Naive thymus-derived CD4-positive, alpha-beta T cell (primary cell): ENCODE measurements at regions not wholly inside any gene's neighbourhood (a gene's known extent, or its start where the extent isn't known, plus 50 kb on each side); places are given as distances from the start of the nearest gene placed in this dataset.

Experiments used
- ATAC-seq: fragments of 150-1000 bp; cut with Tn5 transposase; 2 replicates; pipeline ENCODE4 v1.10.0; 2021; ENCODE audit warnings: mild to moderate bottlenecking, moderate library complexity
- CTCF ChIA-PET: fragments of 350-600 bp; sonication (Branson Sonifier 250); formaldehyde crosslinking; loops from one replicate; lab custom pipeline; 2021; ENCODE audit warnings: antibody characterized with exemption; lab: Charles Lee
- POLR2A ChIA-PET: fragments of 350-600 bp; sonication (Branson Sonifier 250); formaldehyde crosslinking; loops from one replicate; lab custom pipeline; 2021; ENCODE audit warnings: antibody characterized with exemption, inconsistent platforms; lab: Charles Lee
- DNase-seq, 9 donors: peaks; one replicate each; pipeline versions ENCODE4 v3.0.0 to v3.0.0-alpha.2; 2020 to 2022; ENCODE audit warnings: mixed read lengths in 1 of 9
- H3K27ac ChIP-seq: one replicate; pipeline ENCODE4 v1.7.0; 2013; ENCODE audit warnings: mild to moderate bottlenecking, low read depth, low read length, moderate library complexity
- H3K27me3 ChIP-seq, 2 donors: one replicate each; pipeline ENCODE4 v1.7.0; 2013; ENCODE audit warnings: low read length in 2 of 2, mild to moderate bottlenecking in 2 of 2, moderate library complexity in 2 of 2; ENCODE audit not compliant: control insufficient read depth in 2 of 2, insufficient read depth in 2 of 2
- H3K36me3 ChIP-seq, 3 experiments: 1 replicate in 2 of 3; 2 replicates in 1 of 3; pipeline ENCODE4 v1.7.0; 2013; ENCODE audit warnings: low read length in 3 of 3, mild to moderate bottlenecking in 3 of 3, moderate library complexity in 1 of 3; ENCODE audit not compliant: insufficient read depth in 3 of 3, control insufficient read depth in 2 of 3
- H3K4me1 ChIP-seq, 2 donors: one replicate each; pipeline ENCODE4 v1.7.0; 2013; ENCODE audit warnings: low read length in 2 of 2, mild to moderate bottlenecking in 2 of 2, moderate library complexity in 1 of 2; ENCODE audit not compliant: control insufficient read depth in 2 of 2, insufficient read depth in 2 of 2
- H3K4me3 ChIP-seq: 2 replicates; pipeline ENCODE4 v1.7.0; 2013; ENCODE audit warnings: mild to moderate bottlenecking, low read length
- H3K9me3 ChIP-seq, 3 experiments: 1 replicate in 2 of 3; 2 replicates in 1 of 3; pipeline ENCODE4 v1.7.0; 2013; ENCODE audit warnings: low read length in 3 of 3; ENCODE audit not compliant: control insufficient read depth in 2 of 3
- H3K27ac Mint-ChIP-seq, 9 donors: one replicate each; pipeline ENCODE4 v1.8.0; 2020 to 2022; ENCODE audit warnings: mixed read lengths in 9 of 9, mild to moderate bottlenecking in 8 of 9, moderate library complexity in 5 of 9, inconsistent platforms in 2 of 9
- H3K27me3 Mint-ChIP-seq, 5 donors: one replicate each; pipeline ENCODE4 v1.8.0; 2021 to 2022; ENCODE audit warnings: mixed read lengths in 5 of 5, mild to moderate bottlenecking in 1 of 5
- H3K36me3 Mint-ChIP-seq, 5 donors: one replicate each; pipeline ENCODE4 v1.8.0; 2020 to 2022; ENCODE audit warnings: mixed read lengths in 5 of 5, mild to moderate bottlenecking in 3 of 5, inconsistent platforms in 1 of 5
- H3K4me1 Mint-ChIP-seq, 7 donors: one replicate each; pipeline ENCODE4 v1.8.0; 2020 to 2022; ENCODE audit warnings: mixed read lengths in 7 of 7, mild to moderate bottlenecking in 3 of 7, inconsistent platforms in 1 of 7
- H3K4me3 Mint-ChIP-seq, 10 donors: one replicate each; pipeline ENCODE4 v1.8.0; 2020 to 2022; ENCODE audit warnings: mild to moderate bottlenecking in 10 of 10, mixed read lengths in 10 of 10, moderate library complexity in 6 of 10, inconsistent platforms in 2 of 10
- H3K9me3 Mint-ChIP-seq, 11 donors: one replicate each; pipeline ENCODE4 v1.8.0; 2020 to 2022; ENCODE audit warnings: mixed read lengths in 11 of 11, mild to moderate bottlenecking in 4 of 11, inconsistent platforms in 1 of 11, moderate library complexity in 1 of 11
- intact Hi-C, 2 donors: fragments of 100-400 bp; cut with micrococcal nuclease; formaldehyde crosslinking; loops; one replicate each; pipeline ENCODE4 v1.15.1; 2023

- CTCF ChIA-PET = interaction anchor here (0.6 to 0.7 kb wide), 2 partner anchors 27 to 317 kb away, joined by 3 read pairs; no protein-coding TSS in a partner anchor
- ATAC-seq = no peak
Measured at GRCh38 chr3:4147556-4148118, 155.5 kb upstream of the SETMAR start.

GRCh38 chr3:4149296-4149695 lies 153.9 kb upstream of the SETMAR start:
- Mint-ChIP-seq H3K36me3 (peaks cover 0 to 8% (median 0%) of the 10 kb centered on the region in 5 donors), H3K27ac (no peak overlapping the region), H3K9me3 (peaks cover 0 to 5% (median 0%) of the 10 kb centered on the region in 11 donors), H3K4me3 (no peak overlapping the region), H3K4me1 (no peaks in the 10 kb centered on the region), H3K27me3 (no peaks in the 10 kb centered on the region)
- Histone ChIP-seq H3K27ac (no peak overlapping the region), H3K27me3 (no peaks in the 10 kb centered on the region), H3K4me3 (no peak overlapping the region), H3K36me3 (no peaks in the 10 kb centered on the region), H3K4me1 (no peaks in the 10 kb centered on the region), H3K9me3 (no peaks in the 10 kb centered on the region)
- CTCF ChIA-PET = no interaction called here
- DNase-seq (no peak), ATAC-seq (no peak)
- intact Hi-C loops = no loop called here
- POLR2A ChIA-PET = interaction anchor here (0.7 kb wide), 1 partner anchor 8 kb away, joined by 3 read pairs; no protein-coding TSS in a partner anchor

More at GRCh38 chr3:4147556-4148118, 155.5 kb upstream of the SETMAR start:
- POLR2A ChIA-PET = no interaction called here
- no peak overlapping the region for H3K27ac ChIP-seq
- no peaks in the 10 kb centered on the region for H3K27me3 ChIP-seq
- no peak overlapping the region for H3K27ac Mint-ChIP-seq
- H3K9me3 ChIP-seq = no peaks in the 10 kb centered on the region
- peaks cover 0 to 5% (median 0%) of the 10 kb centered on the region in 11 donors for H3K9me3 Mint-ChIP-seq
- H3K36me3 Mint-ChIP-seq = peaks cover 0 to 8% (median 0%) of the 10 kb centered on the region in 5 donors
- intact Hi-C loops = no loop called here
- DNase-seq = no peak
- no peak overlapping the region for H3K4me3 Mint-ChIP-seq
- no peak overlapping the region for H3K4me3 ChIP-seq
- no peaks in the 10 kb centered on the region for H3K4me1 ChIP-seq
- no peaks in the 10 kb centered on the region for H3K4me1 Mint-ChIP-seq
- H3K36me3 ChIP-seq = no peaks in the 10 kb centered on the region
- no peaks in the 10 kb centered on the region for H3K27me3 Mint-ChIP-seq

GRCh38 chr3:4150816-4151215 lies 152.4 kb upstream of the SETMAR start:
- Mint-ChIP-seq H3K27ac (no peak overlapping the region), H3K36me3 (peaks cover 0 to 8% (median 0%) of the 10 kb centered on the region in 5 donors), H3K27me3 (no peaks in the 10 kb centered on the region), H3K4me1 (no peaks in the 10 kb centered on the region), H3K4me3 (no peak overlapping the region), H3K9me3 (peaks cover 0 to 5% (median 0%) of the 10 kb centered on the region in 11 donors)
- no peaks in the 10 kb centered on the region for H3K4me1 ChIP-seq
- H3K27me3 ChIP-seq = no peaks in the 10 kb centered on the region
- ChIA-PET CTCF (interaction anchor here (0.6 kb wide), 1 partner anchor 140 kb away, joined by 5 read pairs; no protein-coding TSS in a partner anchor), POLR2A (no interaction called here)
- no peak for DNase-seq
- intact Hi-C loops = no loop called here
- H3K27ac ChIP-seq = no peak overlapping the region
- H3K4me3 ChIP-seq = no peak overlapping the region
- no peaks in the 10 kb centered on the region for H3K36me3 ChIP-seq
- no peak for ATAC-seq
- no peaks in the 10 kb centered on the region for H3K9me3 ChIP-seq

- H3K4me1 Mint-ChIP-seq = no peaks in the 10 kb centered on the region
- no peaks in the 10 kb centered on the region for H3K36me3 ChIP-seq
- H3K36me3 Mint-ChIP-seq = peaks cover 0 to 4% (median 0%) of the 10 kb centered on the region in 5 donors
- no peak overlapping the region for H3K4me3 ChIP-seq
- no peak for DNase-seq
- H3K27me3 Mint-ChIP-seq = no peaks in the 10 kb centered on the region
- ATAC-seq = no peak
- H3K9me3 Mint-ChIP-seq = peaks cover 0 to 3% (median 0%) of the 10 kb centered on the region in 11 donors
- no peak overlapping the region for H3K27ac Mint-ChIP-seq
- no peaks in the 10 kb centered on the region for H3K27me3 ChIP-seq
- H3K27ac ChIP-seq = no peak overlapping the region
- CTCF ChIA-PET = no interaction called here
- no peaks in the 10 kb centered on the region for H3K4me1 ChIP-seq
- POLR2A ChIA-PET = no interaction called here
- no peaks in the 10 kb centered on the region for H3K9me3 ChIP-seq
- no peak overlapping the region for H3K4me3 Mint-ChIP-seq
- intact Hi-C loops = no loop called here
Measured at GRCh38 chr3:4151859-4152258, 151.3 kb upstream of the SETMAR start.

GRCh38 chr3:4153771-4154170 lies 149.4 kb upstream of the SETMAR start:
- no peaks in the 10 kb centered on the region for H3K36me3 Mint-ChIP-seq
- DNase-seq (no peak), ATAC-seq (no peak)
- no peaks in the 10 kb centered on the region for H3K27me3 ChIP-seq
- no peaks in the 10 kb centered on the region for H3K4me1 Mint-ChIP-seq
- intact Hi-C loops = no loop called here
- H3K36me3 ChIP-seq = no peaks in the 10 kb centered on the region
- H3K9me3 Mint-ChIP-seq = peaks cover 0 to 3% (median 0%) of the 10 kb centered on the region in 11 donors
- ChIA-PET POLR2A (no interaction called here), CTCF (no interaction called here)
- H3K27ac Mint-ChIP-seq = no peak overlapping the region
- H3K4me3 Mint-ChIP-seq = no peak overlapping the region
- H3K27me3 Mint-ChIP-seq = no peaks in the 10 kb centered on the region
- H3K27ac ChIP-seq = no peak overlapping the region
- H3K9me3 ChIP-seq = no peaks in the 10 kb centered on the region
- H3K4me3 ChIP-seq = no peak overlapping the region
- no peaks in the 10 kb centered on the region for H3K4me1 ChIP-seq

- Histone ChIP-seq H3K36me3 (no peaks in the 10 kb centered on the region), H3K4me3 (no peak overlapping the region), H3K9me3 (no peaks in the 10 kb centered on the region), H3K27me3 (no peaks in the 10 kb centered on the region), H3K27ac (no peak overlapping the region), H3K4me1 (no peaks in the 10 kb centered on the region)
- Mint-ChIP-seq H3K36me3 (peaks cover 0 to 8% (median 2%) of the 10 kb centered on the region in 5 donors), H3K27ac (no peak overlapping the region), H3K4me3 (no peak overlapping the region), H3K9me3 (peaks cover 0 to 5% (median 0%) of the 10 kb centered on the region in 11 donors), H3K4me1 (peaks cover 0 to 2% (median 0%) of the 10 kb centered on the region in 7 donors), H3K27me3 (no peaks in the 10 kb centered on the region)
- ATAC-seq (no peak), DNase-seq (no peak)
- ChIA-PET POLR2A (no interaction called here), CTCF (no interaction called here)
- intact Hi-C loops = no loop called here
Measured at GRCh38 chr3:4158329-4158728, 144.8 kb upstream of the SETMAR start.

- no peak for DNase-seq
- no peak for ATAC-seq
- H3K9me3 ChIP-seq = no peaks in the 10 kb centered on the region
- CTCF ChIA-PET = no interaction called here
- POLR2A ChIA-PET = no interaction called here
- H3K27ac ChIP-seq = no peak overlapping the region
- H3K4me3 ChIP-seq = no peak overlapping the region
- Mint-ChIP-seq H3K4me3 (no peak overlapping the region), H3K27me3 (no peaks in the 10 kb centered on the region), H3K27ac (no peak overlapping the region), H3K9me3 (peaks cover 0 to 9% (median 0%) of the 10 kb centered on the region in 11 donors), H3K36me3 (peaks cover 0 to 25% (median 9%) of the 10 kb centered on the region in 5 donors), H3K4me1 (peaks cover 0 to 2% (median 0%) of the 10 kb centered on the region in 7 donors)
- H3K4me1 ChIP-seq = no peaks in the 10 kb centered on the region
- no peaks in the 10 kb centered on the region for H3K36me3 ChIP-seq
- intact Hi-C loops = no loop called here
- no peaks in the 10 kb centered on the region for H3K27me3 ChIP-seq
Measured at GRCh38 chr3:4162096-4162495, 141.1 kb upstream of the SETMAR start.
